IMR-90 (cell line): ENCODE measurements at regions not wholly inside any gene's neighbourhood (a gene's known extent, or its start where the extent isn't known, plus 50 kb on each side); places are given as distances from the start of the nearest gene placed in this dataset.

ENCODE experiments used
- ATAC-seq: fragments of 200-7000 bp; cut with Tn5 transposase; 2 replicates; pipeline ENCODE4 v1.9.1; 2020; ENCODE audit warnings: low read depth, mild to moderate bottlenecking, moderate library complexity
- BruUV-seq: library from RNA; stranded (reverse); fragments of 400-500 nt; replicated peaks from 2 replicates; lab custom pipeline; 2021; lab: Mats Ljungman, UMichigan
- CTCF ChIA-PET: fragments of 300-600 bp; formaldehyde crosslinking; extraction: SDS; loops from one replicate; lab custom pipeline; 2021; ENCODE audit warnings: antibody characterized with exemption; lab: Yijun Ruan, JAX
- POLR2A ChIA-PET: fragments of 300-600 bp; sonication (Branson Sonifier 250); formaldehyde crosslinking; loops from one replicate; lab custom pipeline; 2022; ENCODE audit warnings: antibody characterized with exemption; ENCODE audit not compliant: unreplicated experiment; lab: Charles Lee
- DNase-seq: peaks from one replicate; pipeline ENCODE4 v3.0.0; 2013
- H2AFZ ChIP-seq: replicated peaks from 2 replicates; pipeline ENCODE3; 2013; ENCODE audit warnings: low read length, mild to moderate bottlenecking; ENCODE audit not compliant: poor library complexity
- H2AK5ac ChIP-seq: 2 replicates; pipeline ENCODE4 v1.6.1; 2013; ENCODE audit warnings: low read depth, low read length, inconsistent platforms
- H2AK9ac ChIP-seq: replicated peaks from 2 replicates; pipeline ENCODE3; 2013; ENCODE audit warnings: mild to moderate bottlenecking, low read depth, low read length, moderate library complexity; ENCODE audit not compliant: poor library complexity
- H2BK120ac ChIP-seq: 2 replicates; pipeline ENCODE4 v1.6.1; 2013; ENCODE audit warnings: low read depth, low read length, inconsistent platforms
- H2BK15ac ChIP-seq: 3 replicates; pipeline ENCODE4 v1.6.1; 2013; ENCODE audit warnings: low read depth, low read length, inconsistent platforms
- H2BK20ac ChIP-seq: 2 replicates; pipeline ENCODE4 v1.6.1; 2013; ENCODE audit warnings: low read depth, mild to moderate bottlenecking, inconsistent platforms, low read length, moderate library complexity
- H2BK5ac ChIP-seq: 2 replicates; pipeline ENCODE4 v1.6.1; 2013; ENCODE audit warnings: mild to moderate bottlenecking, low read depth, low read length, inconsistent platforms; ENCODE audit not compliant: poor library complexity, severe bottlenecking
- H3K14ac ChIP-seq: replicated peaks from 2 replicates; pipeline ENCODE4 v1.6.1; 2013; ENCODE audit warnings: low read depth, low read length, inconsistent platforms
- H3K18ac ChIP-seq: 2 replicates; pipeline ENCODE4 v1.6.1; 2013; ENCODE audit warnings: low read depth, low read length, control low read depth
- H3K23ac ChIP-seq: 2 replicates; pipeline ENCODE4 v1.6.1; 2013; ENCODE audit warnings: low read depth, low read length, inconsistent platforms
- H3K27ac ChIP-seq: 2 replicates; pipeline ENCODE4 v1.5.1; 2013; ENCODE audit warnings: mild to moderate bottlenecking, control low read depth, low read length; ENCODE audit not compliant: insufficient read depth
- H3K27me3 ChIP-seq: 2 replicates; pipeline ENCODE4 v1.6.1; 2013; ENCODE audit warnings: low read length; ENCODE audit not compliant: control insufficient read depth, insufficient read depth
- H3K36me3 ChIP-seq: 2 replicates; pipeline ENCODE4 v1.6.1; 2013; ENCODE audit warnings: low read length, mixed read lengths; ENCODE audit not compliant: control insufficient read depth, insufficient read depth
- H3K4ac ChIP-seq: 2 replicates; pipeline ENCODE4 v1.6.1; 2013; ENCODE audit warnings: low read depth, low read length, inconsistent platforms
- H3K4me1 ChIP-seq: 2 replicates; pipeline ENCODE4 v1.6.1; 2013; ENCODE audit warnings: low read length, mixed read lengths; ENCODE audit not compliant: control insufficient read depth, insufficient read depth
- H3K4me2 ChIP-seq: 2 replicates; pipeline ENCODE4 v1.6.1; 2013; ENCODE audit warnings: low read depth, mild to moderate bottlenecking, control low read depth, low read length, moderate library complexity
- H3K4me3 ChIP-seq: 2 replicates; pipeline ENCODE4 v1.5.1; 2013; ENCODE audit warnings: low read depth, mild to moderate bottlenecking, control low read depth, low read length, moderate library complexity; ENCODE audit not compliant: insufficient read depth
- H3K56ac ChIP-seq: 2 replicates; pipeline ENCODE4 v1.6.1; 2013; ENCODE audit warnings: low read length, inconsistent platforms; ENCODE audit not compliant: insufficient read depth; ENCODE audit errors: extremely low read depth
- H3K79me1 ChIP-seq, 2 experiments: 2 replicates each; pipeline ENCODE4 v1.6.1; 2013; ENCODE audit warnings: low read length in 2 of 2, inconsistent platforms in 1 of 2, low read depth in 1 of 2
- H3K9ac ChIP-seq: 2 replicates; pipeline ENCODE4 v1.6.1; 2013; ENCODE audit warnings: low read depth, low read length, control low read depth
- H3K9me1 ChIP-seq: 2 replicates; pipeline ENCODE4 v1.6.1; 2013; ENCODE audit warnings: low read length, inconsistent platforms; ENCODE audit not compliant: insufficient read depth
- H3K9me3 ChIP-seq: 2 replicates; pipeline ENCODE4 v1.6.1; 2013; ENCODE audit warnings: low read length; ENCODE audit not compliant: control insufficient read depth, insufficient read depth
- H4K20me1 ChIP-seq: 2 replicates; pipeline ENCODE4 v1.6.1; 2013; ENCODE audit warnings: low read length, inconsistent platforms; ENCODE audit not compliant: insufficient read depth
- H4K5ac ChIP-seq: 2 replicates; pipeline ENCODE4 v1.6.1; 2013; ENCODE audit warnings: mild to moderate bottlenecking, low read depth, low read length, control low read depth
- H4K8ac ChIP-seq, 2 experiments: 2 replicates each; pipeline ENCODE4 v1.6.1; 2013; ENCODE audit warnings: low read depth in 2 of 2, low read length in 2 of 2, control low read depth in 1 of 2, inconsistent platforms in 1 of 2
- H4K91ac ChIP-seq: 2 replicates; pipeline ENCODE4 v1.6.1; 2013; ENCODE audit warnings: low read depth, low read length, inconsistent platforms; ENCODE audit not compliant: insufficient read depth
- CHD1 ChIP-seq: IDR thresholded peaks from 2 replicates; pipeline ENCODE4 v1.6.1; 2012; ENCODE audit warnings: low read depth, low read length, improper control_type of control experiment
- WGBS, 2 experiments: methylation state at CpG; one replicate each; pipeline versions ENCODE4 v1.1.5 to v1.1.7; 2013; ENCODE audit warnings: missing lambda C conversion rate in 2 of 2; ENCODE audit not compliant: insufficient read length in 1 of 2; ENCODE audit errors: extremely low coverage in 2 of 2; 5-methylcytosine and 5-hydroxymethylcytosine counted together
- dilution Hi-C: fragments of 300-500 bp; cut with HindIII; formaldehyde crosslinking; loops from one replicate; pipeline ENCODE4 v1.14.3; 2018; ENCODE audit warnings: low sequenced_read_pairs; ENCODE audit not compliant: unreplicated experiment
- in situ Hi-C: fragments of 300-500 bp; cut with MboI; formaldehyde crosslinking; loops from 3 replicates; pipeline ENCODE4 v1.14.3; 2019; ENCODE audit warnings: low sequenced_read_pairs, inconsistent platforms, mixed read lengths
- intact Hi-C: fragments of 100-400 bp; cut with micrococcal nuclease; formaldehyde crosslinking; loops from 2 replicates; pipeline ENCODE4 v1.10.0; 2022

DNA sequence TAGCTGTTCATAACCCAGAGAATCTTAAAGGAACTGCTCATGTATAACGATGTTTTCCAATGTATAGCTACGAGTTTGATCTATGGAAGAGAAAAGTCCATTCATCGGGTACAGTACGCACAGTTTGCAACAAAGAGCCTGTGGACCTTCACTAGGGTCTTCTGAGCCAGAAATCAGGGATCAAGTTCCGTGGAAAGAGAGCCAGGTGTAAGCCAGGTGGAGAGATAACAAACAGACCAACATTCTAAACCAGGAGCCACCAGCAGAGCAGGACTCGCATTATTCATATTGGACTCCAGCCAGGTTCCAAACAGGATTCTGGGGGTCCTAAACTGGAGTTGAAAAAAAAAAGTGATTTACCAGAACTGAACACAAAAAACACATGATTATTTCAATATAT, 505.4 kb upstream of the C16orf82 start:
- Histone ChIP-seq H4K91ac (no peak overlapping the region), H3K23ac (no peak overlapping the region), H3K4ac (no peak overlapping the region), H3K18ac (no peak overlapping the region), H3K27me3 (no peaks in the 10 kb centered on the region), H4K5ac (no peak overlapping the region), H2BK5ac (no peak overlapping the region), H3K56ac (no peak overlapping the region), H3K4me1 (no peaks in the 10 kb centered on the region), H3K14ac (no peak overlapping the region), H2AFZ (no peak overlapping the region), H3K9ac (no peak overlapping the region), H3K27ac (no peak overlapping the region), H3K4me2 (no peak overlapping the region), H3K36me3 (no peaks in the 10 kb centered on the region), H2AK5ac (no peak overlapping the region), H3K79me1 (no peaks in the 10 kb centered on the region), H4K8ac (no peak overlapping the region), H3K9me3 (peaks cover 12% of the 10 kb centered on the region; the same call in 1 of the 2 replicates), H2BK15ac (no peak overlapping the region), H3K9me1 (no peaks in the 10 kb centered on the region), H2BK120ac (no peak overlapping the region), H2AK9ac (no peak overlapping the region), H4K20me1 (no peaks in the 10 kb centered on the region), H2BK20ac (no peak overlapping the region), H3K4me3 (no peak overlapping the region)
- ChIA-PET CTCF (no interaction called here), POLR2A (no interaction called here)
- ATAC-seq = no peak
- no peak for DNase-seq
- TF ChIP-seq CHD1 = no peak
- WGBS, 2 experiments = 63% methylated on average over 3 of the region's 6 CpGs; no CpG with 5 or more reads in 1 of the 2 experiments
- intact Hi-C loops = no loop called here
- in situ Hi-C loops = no loop called here
- no TSS peak for BruUV-seq
- dilution Hi-C loops = no loop called here
